IPS DF 6.9 (cell line): ENCODE measurements at regions not wholly inside any gene's neighbourhood (a gene's known extent, or its start where the extent isn't known, plus 50 kb on each side); places are given as distances from the start of the nearest gene placed in this dataset.

ENCODE experiments used
- DNase-seq: peaks from one replicate; pipeline ENCODE4 v3.0.0-alpha.2; 2013; ENCODE audit warnings: low read depth, low spot score
- H3K27ac ChIP-seq: one replicate; pipeline ENCODE4 v1.5.1; 2013; ENCODE audit warnings: low read length, control low read depth
- H3K27me3 ChIP-seq: 2 replicates; pipeline ENCODE4 v1.6.1; 2013; ENCODE audit warnings: mild to moderate bottlenecking, low read length; ENCODE audit not compliant: control insufficient read depth, insufficient read depth
- H3K36me3 ChIP-seq: 2 replicates; pipeline ENCODE4 v1.6.1; 2013; ENCODE audit warnings: low read length; ENCODE audit not compliant: control insufficient read depth, insufficient read depth
- H3K4me1 ChIP-seq: 2 replicates; pipeline ENCODE4 v1.6.1; 2013; ENCODE audit warnings: low read length; ENCODE audit not compliant: control insufficient read depth, insufficient read depth
- H3K4me3 ChIP-seq: 2 replicates; pipeline ENCODE4 v1.5.1; 2013; ENCODE audit warnings: mild to moderate bottlenecking, low read length
- H3K9me3 ChIP-seq: 2 replicates; pipeline ENCODE4 v1.6.1; 2013; ENCODE audit warnings: low read length, inconsistent platforms; ENCODE audit not compliant: control insufficient read depth, insufficient read depth
- WGBS: extraction: QIAGEN DNeasy Blood & Tissue Kit; methylation state at CpG from one replicate; pipeline ENCODE4 v1.1.7; 2013; ENCODE audit warnings: mixed read lengths, missing lambda C conversion rate; ENCODE audit not compliant: insufficient read length, insufficient coverage; 5-methylcytosine and 5-hydroxymethylcytosine counted together

- no peak overlapping the region for H3K4me3 ChIP-seq
- H3K36me3 ChIP-seq: no peaks in the 10 kb centered on the region
- no peak for DNase-seq
- no peaks in the 10 kb centered on the region for H3K9me3 ChIP-seq
- H3K27ac ChIP-seq: no peak overlapping the region
- no CpG with 5 or more reads among the region's 6 CpGs for WGBS
- H3K27me3 ChIP-seq: no peaks in the 10 kb centered on the region
- H3K4me1 ChIP-seq: no peaks in the 10 kb centered on the region
Measured at GRCh38 chr6:166079841-166080240, 87.8 kb downstream of the TBXT start.

GRCh38 chr6:166078294-166078693, 89.4 kb downstream of the TBXT start:
- Histone ChIP-seq H3K36me3 (no peaks in the 10 kb centered on the region; the same call in 1 of the 2 replicates), H3K4me1 (no peaks in the 10 kb centered on the region), H3K4me3 (no peak overlapping the region), H3K27ac (no peak overlapping the region), H3K9me3 (no peaks in the 10 kb centered on the region), H3K27me3 (no peaks in the 10 kb centered on the region)
- DNase-seq: no peak
- WGBS: no CpG with 5 or more reads among the region's 3 CpGs

- no peak overlapping the region for H3K4me3 ChIP-seq
- H3K27ac ChIP-seq: no peak overlapping the region
- peak; percentile 18 for DNase-seq
- no peaks in the 10 kb centered on the region for H3K4me1 ChIP-seq
- H3K27me3 ChIP-seq: no peaks in the 10 kb centered on the region
- WGBS: no CpG with 5 or more reads among the region's 4 CpGs
- no peaks in the 10 kb centered on the region; the same call in 1 of the 2 replicates for H3K36me3 ChIP-seq
- no peaks in the 10 kb centered on the region for H3K9me3 ChIP-seq
Measured at GRCh38 chr6:166076625-166077024, 91.0 kb downstream of the TBXT start.

- H3K36me3 ChIP-seq: no peaks in the 10 kb centered on the region; the same call in 1 of the 2 replicates
- no peak for DNase-seq
- H3K27me3 ChIP-seq: no peaks in the 10 kb centered on the region
- H3K27ac ChIP-seq: no peak overlapping the region
- H3K9me3 ChIP-seq: no peaks in the 10 kb centered on the region
- no peaks in the 10 kb centered on the region for H3K4me1 ChIP-seq
- no CpG with 5 or more reads among the region's 5 CpGs for WGBS
- H3K4me3 ChIP-seq: no peak overlapping the region
Measured at GRCh38 chr6:166075925-166076324, 91.7 kb downstream of the TBXT start.

GRCh38 chr6:166075186-166075585, 92.5 kb downstream of the TBXT start:
- Histone ChIP-seq H3K27me3 (no peaks in the 10 kb centered on the region), H3K27ac (no peak overlapping the region), H3K36me3 (no peaks in the 10 kb centered on the region; the same call in 1 of the 2 replicates), H3K4me3 (no peak overlapping the region), H3K4me1 (no peaks in the 10 kb centered on the region), H3K9me3 (no peaks in the 10 kb centered on the region)
- no CpG with 5 or more reads among the region's 2 CpGs for WGBS
- DNase-seq: no peak

GRCh38 chr6:166073082-166073481, 94.6 kb downstream of the TBXT start:
- no peaks in the 10 kb centered on the region for H3K4me1 ChIP-seq
- no peak for DNase-seq
- no peak overlapping the region for H3K4me3 ChIP-seq
- no CpG with 5 or more reads among the region's 9 CpGs for WGBS
- H3K9me3 ChIP-seq: no peaks in the 10 kb centered on the region
- no peaks in the 10 kb centered on the region for H3K27me3 ChIP-seq
- H3K27ac ChIP-seq: no peak overlapping the region
- no peaks in the 10 kb centered on the region; the same call in 1 of the 2 replicates for H3K36me3 ChIP-seq

- Histone ChIP-seq H3K27ac (no peak overlapping the region), H3K27me3 (no peaks in the 10 kb centered on the region), H3K4me3 (no peak overlapping the region), H3K4me1 (no peaks in the 10 kb centered on the region), H3K9me3 (no peaks in the 10 kb centered on the region), H3K36me3 (no peaks in the 10 kb centered on the region; the same call in 1 of the 2 replicates)
- WGBS: no CpG with 5 or more reads among the region's 3 CpGs
- no peak for DNase-seq
Measured at GRCh38 chr6:166068768-166069167, 98.9 kb downstream of the TBXT start.

GRCh38 chr6:166058064-166058739, 109.4 kb downstream of the TBXT start:
- H3K4me3 ChIP-seq: no peak overlapping the region
- H3K27ac ChIP-seq: no peak overlapping the region
- H3K9me3 ChIP-seq: no peaks in the 10 kb centered on the region; the same call in 1 of the 2 replicates
- DNase-seq: no peak
- H3K4me1 ChIP-seq: no peaks in the 10 kb centered on the region
- WGBS: no CpG with 5 or more reads among the region's 10 CpGs
- H3K36me3 ChIP-seq: no peaks in the 10 kb centered on the region
- no peaks in the 10 kb centered on the region for H3K27me3 ChIP-seq

- H3K27me3 ChIP-seq: no peaks in the 10 kb centered on the region
- H3K4me3 ChIP-seq: no peak overlapping the region
- DNase-seq: no peak
- no CpG with 5 or more reads among the region's 2 CpGs for WGBS
- no peak overlapping the region for H3K27ac ChIP-seq
- no peaks in the 10 kb centered on the region; the same call in 1 of the 2 replicates for H3K9me3 ChIP-seq
- no peaks in the 10 kb centered on the region for H3K36me3 ChIP-seq
- no peaks in the 10 kb centered on the region for H3K4me1 ChIP-seq
Measured at GRCh38 chr6:166057431-166057830, 110.2 kb downstream of the TBXT start.

- Histone ChIP-seq H3K27me3 (no peaks in the 10 kb centered on the region), H3K27ac (no peak overlapping the region), H3K36me3 (no peaks in the 10 kb centered on the region), H3K9me3 (no peaks in the 10 kb centered on the region; the same call in 1 of the 2 replicates), H3K4me1 (no peaks in the 10 kb centered on the region), H3K4me3 (no peak overlapping the region)
- WGBS: no CpG with 5 or more reads among the region's 4 CpGs
- DNase-seq: no peak
Measured at GRCh38 chr6:166056637-166057036, 111.0 kb downstream of the TBXT start.

GRCh38 chr6:166055801-166056200, 111.8 kb downstream of the TBXT start:
- no peaks in the 10 kb centered on the region for H3K27me3 ChIP-seq
- no peaks in the 10 kb centered on the region for H3K36me3 ChIP-seq
- no peak overlapping the region for H3K27ac ChIP-seq
- no peaks in the 10 kb centered on the region; the same call in 1 of the 2 replicates for H3K9me3 ChIP-seq
- WGBS: no CpG with 5 or more reads among the region's 5 CpGs
- no peaks in the 10 kb centered on the region for H3K4me1 ChIP-seq
- DNase-seq: no peak
- H3K4me3 ChIP-seq: no peak overlapping the region
